ENCODE measurements at regions not wholly inside any gene's neighbourhood (a gene's known extent, or its start where the extent isn't known, plus 50 kb on each side); places are given as distances from the start of the nearest gene placed in this dataset.

DNA sequence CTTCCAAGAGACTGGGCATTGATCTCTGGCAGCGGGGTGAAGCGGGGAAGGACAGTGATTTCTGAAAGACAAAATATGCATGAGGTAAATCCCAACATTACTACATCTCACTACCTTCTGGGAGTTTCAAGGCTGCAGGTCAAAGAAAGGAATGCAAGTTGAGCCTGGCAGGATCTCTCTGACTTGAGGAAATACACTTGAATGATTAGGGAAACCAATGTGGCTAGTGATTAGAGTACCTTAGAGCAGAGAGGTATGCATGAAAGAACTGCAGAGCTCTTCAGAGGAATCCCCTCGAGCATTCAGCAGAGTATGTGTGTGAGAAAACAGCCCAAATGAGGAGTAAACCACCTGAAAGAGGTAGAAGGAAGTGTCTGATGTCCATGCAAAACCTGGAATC, 2874.1 kb upstream of the PCDH20 start:
- no peak for TF ChIP-seq ZNF274 (IDR thresholded peaks at IDR 0.05; ENCODE audit: low read depth, low read length)
- TF ChIP-seq SUZ12 (IDR thresholded peaks at IDR 0.05; ENCODE audit: extremely low read depth, insufficient read depth, insufficient read length): no peak
